Activated CD4-positive, alpha-beta T cell treated with anti-CD3 and anti-CD28 coated beads, Interleukin-2, amount 50 U/mL, for 24 hours (primary cell): ENCODE measurements at regions not wholly inside any gene's neighbourhood (a gene's known extent, or its start where the extent isn't known, plus 50 kb on each side); places are given as distances from the start of the nearest gene placed in this dataset.

ENCODE experiments used
- DNase-seq, 2 donors: peaks; one replicate each; pipeline ENCODE4 v3.0.0-alpha.2; 2020; ENCODE audit warnings: low read depth in 1 of 2, low spot score in 1 of 2

GRCh38 chr22:26845021-26845743 lies 187.8 kb downstream of the MIAT start:
- no peak for DNase-seq

GRCh38 chr22:26846076-26846475 lies 188.7 kb downstream of the MIAT start:
- no peak for DNase-seq

- no peak for DNase-seq
Measured at GRCh38 chr22:26846645-26847044, 189.3 kb downstream of the MIAT start.

- no peak for DNase-seq
Measured at GRCh38 chr22:26847046-26847445, 189.7 kb downstream of the MIAT start.

GRCh38 chr22:26847816-26848215 lies 190.4 kb downstream of the MIAT start:
- DNase-seq, result no peak

GRCh38 chr22:26848244-26848920 lies 191.0 kb downstream of the MIAT start:
- no peak for DNase-seq

- no peak for DNase-seq
Measured at GRCh38 chr22:26849575-26849974, 192.2 kb downstream of the MIAT start.

- no peak for DNase-seq
Measured at GRCh38 chr22:26851125-26851524, 193.7 kb downstream of the MIAT start.

- DNase-seq, result no peak
Measured at GRCh38 chr22:26852176-26852575, 194.8 kb downstream of the MIAT start.

- no peak for DNase-seq
Measured at GRCh38 chr22:26853071-26853470, 195.7 kb downstream of the MIAT start.

GRCh38 chr22:26853495-26853894 lies 196.1 kb downstream of the MIAT start:
- no peak for DNase-seq

GRCh38 chr22:26857169-26857568 lies 199.8 kb downstream of the MIAT start:
- DNase-seq, result no peak

- no peak for DNase-seq
Measured at GRCh38 chr22:26860301-26860700, 202.9 kb downstream of the MIAT start.

GRCh38 chr22:26865021-26865420 lies 207.6 kb downstream of the MIAT start:
- no peak for DNase-seq

GRCh38 chr22:26883393-26883792 lies 226.0 kb downstream of the MIAT start:
- DNase-seq, result no peak

- no peak for DNase-seq
Measured at GRCh38 chr22:26884921-26885320, 227.5 kb downstream of the MIAT start.

GRCh38 chr22:26885441-26886261 lies 228.3 kb downstream of the MIAT start:
- no peak for DNase-seq

- no peak for DNase-seq
Measured at GRCh38 chr22:26887456-26887855, 230.1 kb downstream of the MIAT start.

GRCh38 chr22:26887916-26888315 lies 230.5 kb downstream of the MIAT start:
- no peak for DNase-seq

- no peak for DNase-seq
Measured at GRCh38 chr22:26888887-26889286, 231.5 kb downstream of the MIAT start.

- no peak for DNase-seq
Measured at GRCh38 chr22:26889802-26890201, 232.4 kb downstream of the MIAT start.

GRCh38 chr22:26890870-26891269 lies 233.5 kb downstream of the MIAT start:
- no peak for DNase-seq
